Astrocyte of the spinal cord (primary cell): ENCODE measurements at regions not wholly inside any gene's neighbourhood (a gene's known extent, or its start where the extent isn't known, plus 50 kb on each side); places are given as distances from the start of the nearest gene placed in this dataset.

Experiments used
- DNase-seq: peaks from one replicate; pipeline ENCODE4 v3.0.0; 2011; ENCODE audit warnings: low read depth, low spot score
- H3K4me3 ChIP-seq: 2 replicates; pipeline ENCODE4 v1.5.1; 2011; ENCODE audit warnings: low read depth, mild to moderate bottlenecking, low read length, moderate library complexity
- CTCF ChIP-seq: IDR thresholded peaks from 2 replicates; pipeline ENCODE4 v1.5.1; 2012; ENCODE audit warnings: low read depth, mild to moderate bottlenecking, low read length, inconsistent platforms
- in situ Hi-C: cut with HindIII; loops from 2 replicates; pipeline ENCODE4 v1.10.0; 2017; ENCODE audit warnings: low sequenced_read_pairs

- no peak for TF ChIP-seq CTCF
- in situ Hi-C loops: no loop called here
Measured at GRCh38 chr5:176727528-176727900, 80.2 kb downstream of the TSPAN17 start.

GRCh38 chr5:176727983-176728675, 80.8 kb downstream of the TSPAN17 start:
- in situ Hi-C loops: no loop called here

More at GRCh38 chr5:176727528-176727900, 80.2 kb downstream of the TSPAN17 start:
- no peak overlapping the region for H3K4me3 ChIP-seq
- no peak for DNase-seq

GRCh38 chr5:176728831-176729251, 81.5 kb upstream of the UNC5A start:
- no peak for TF ChIP-seq CTCF
- in situ Hi-C loops: no loop called here
- no peak for DNase-seq
- H3K4me3 ChIP-seq: no peak overlapping the region

More at GRCh38 chr5:176727983-176728675, 80.8 kb downstream of the TSPAN17 start:
- DNase-seq: no peak
- no peak for TF ChIP-seq CTCF
- H3K4me3 ChIP-seq: no peak overlapping the region

GRCh38 chr5:176730815-176731475, 79.4 kb upstream of the UNC5A start:
- no peak for DNase-seq
- H3K4me3 ChIP-seq: no peak overlapping the region
- TF ChIP-seq CTCF: no peak
- in situ Hi-C loops: no loop called here

GRCh38 chr5:176731506-176732160, 78.7 kb upstream of the UNC5A start:
- in situ Hi-C loops: no loop called here
- no peak for TF ChIP-seq CTCF
- no peak for DNase-seq
- H3K4me3 ChIP-seq: no peak overlapping the region

- DNase-seq: no peak
- in situ Hi-C loops: no loop called here
- no peak for TF ChIP-seq CTCF
- H3K4me3 ChIP-seq: no peak overlapping the region
Measured at GRCh38 chr5:176732306-176732705, 78.1 kb upstream of the UNC5A start.
